ENCODE measurements at regions not wholly inside any gene's neighbourhood (a gene's known extent, or its start where the extent isn't known, plus 50 kb on each side); places are given as distances from the start of the nearest gene placed in this dataset.
A peak's percentile ranks its signal among the peaks of the same experiment; 100 is the strongest.

- DNase-seq = peak; percentile 33
These were observed 401.1 kb downstream of the BCL11A start for GRCh38 chr2:60152226-60152833.

- no peak for DNase-seq
These were observed 404.3 kb downstream of the BCL11A start for GRCh38 chr2:60149176-60149575.

- DNase-seq = no peak
These were observed 404.7 kb downstream of the BCL11A start for GRCh38 chr2:60148716-60149115.

GRCh38 chr2:60140185-60140584 lies 413.3 kb downstream of the BCL11A start:
- peak; percentile 75 for DNase-seq

GRCh38 chr2:60136913-60137312 lies 416.5 kb downstream of the BCL11A start:
- no peak for DNase-seq

- DNase-seq = no peak
These were observed 426.3 kb downstream of the BCL11A start for GRCh38 chr2:60127191-60127590.

- no peak for DNase-seq
These were observed 427.6 kb downstream of the BCL11A start for GRCh38 chr2:60125611-60126426.

- no peak for DNase-seq
These were observed 433.7 kb downstream of the BCL11A start for GRCh38 chr2:60119778-60120177.

GRCh38 chr2:60118917-60119316 lies 434.5 kb downstream of the BCL11A start:
- DNase-seq = no peak

GRCh38 chr2:60118061-60118460 lies 435.4 kb downstream of the BCL11A start:
- DNase-seq = peak; percentile 42

- DNase-seq = peak; percentile 35
These were observed 437.1 kb downstream of the BCL11A start for GRCh38 chr2:60116161-60116875.

- no peak for DNase-seq
These were observed 443.7 kb downstream of the BCL11A start for GRCh38 chr2:60109744-60110143.

- no peak for DNase-seq
These were observed 446.5 kb downstream of the BCL11A start for GRCh38 chr2:60106836-60107529.

- DNase-seq = no peak
These were observed 447.5 kb downstream of the BCL11A start for GRCh38 chr2:60105906-60106305.

GRCh38 chr2:60104514-60105505 lies 448.6 kb downstream of the BCL11A start:
- peak; percentile 99 for DNase-seq

- no peak for DNase-seq
These were observed 453.4 kb downstream of the BCL11A start for GRCh38 chr2:60100034-60100433.

- no peak for DNase-seq
These were observed 454.5 kb downstream of the BCL11A start for GRCh38 chr2:60098996-60099395.

- no peak for DNase-seq
These were observed 456.2 kb downstream of the BCL11A start for GRCh38 chr2:60097298-60097697.

GRCh38 chr2:60096556-60096955 lies 456.9 kb downstream of the BCL11A start:
- DNase-seq = no peak

- DNase-seq = no peak
These were observed 457.6 kb downstream of the BCL11A start for GRCh38 chr2:60095903-60096302.

- DNase-seq = no peak
These were observed 458.1 kb downstream of the BCL11A start for GRCh38 chr2:60095202-60095815.
